Dendritic cell treated with granulocyte-macrophage colony-stimulating factor and Interleukin-4, amounts not matched to agents 40 ng/mL and 50 ng/mL, for 4 days (primary cell): ENCODE measurements at regions not wholly inside any gene's neighbourhood (a gene's known extent, or its start where the extent isn't known, plus 50 kb on each side); places are given as distances from the start of the nearest gene placed in this dataset.

Experiments
- H3K27ac Mint-ChIP-seq: one replicate; pipeline ENCODE4 v1.8.0; 2022; ENCODE audit warnings: mild to moderate bottlenecking, mixed read lengths
- H3K27me3 Mint-ChIP-seq: one replicate; pipeline ENCODE4 v1.8.0; 2022; ENCODE audit warnings: mild to moderate bottlenecking, mixed read lengths
- H3K36me3 Mint-ChIP-seq: one replicate; pipeline ENCODE4 v1.8.0; 2022; ENCODE audit warnings: low read depth, mixed read lengths
- H3K4me1 Mint-ChIP-seq: one replicate; pipeline ENCODE4 v1.8.0; 2022; ENCODE audit warnings: low read depth, mixed read lengths
- H3K4me3 Mint-ChIP-seq: one replicate; pipeline ENCODE4 v1.8.0; 2022; ENCODE audit warnings: mild to moderate bottlenecking, moderate library complexity, mixed read lengths
- H3K9me3 Mint-ChIP-seq: one replicate; pipeline ENCODE4 v1.8.0; 2022; ENCODE audit warnings: mixed read lengths
- intact Hi-C: fragments of 100-400 bp; cut with micrococcal nuclease; formaldehyde crosslinking; loops from one replicate; pipeline ENCODE4 v1.15.0; 2022

- H3K27me3 Mint-ChIP-seq: no peaks in the 10 kb centered on the region
- H3K36me3 Mint-ChIP-seq: peaks cover 6% of the 10 kb centered on the region
- H3K4me1 Mint-ChIP-seq: peaks cover 10% of the 10 kb centered on the region
- no peak overlapping the region for H3K27ac Mint-ChIP-seq
- H3K4me3 Mint-ChIP-seq: no peak overlapping the region
- peaks cover 12% of the 10 kb centered on the region for H3K9me3 Mint-ChIP-seq
- intact Hi-C loops: no loop called here
Measured at GRCh38 chr12:92488735-92489134, 214.1 kb upstream of the PLEKHG7 start.

GRCh38 chr12:92487138-92487485 is 215.7 kb upstream of the PLEKHG7 start:
- intact Hi-C loops: no loop called here
- peaks cover 11% of the 10 kb centered on the region for H3K9me3 Mint-ChIP-seq
- no peaks in the 10 kb centered on the region for H3K27me3 Mint-ChIP-seq
- H3K4me1 Mint-ChIP-seq: peaks cover 12% of the 10 kb centered on the region
- H3K4me3 Mint-ChIP-seq: no peak overlapping the region
- no peak overlapping the region for H3K27ac Mint-ChIP-seq
- H3K36me3 Mint-ChIP-seq: peaks cover 6% of the 10 kb centered on the region

GRCh38 chr12:92486443-92487137 is 216.2 kb upstream of the PLEKHG7 start:
- H3K4me3 Mint-ChIP-seq: no peak overlapping the region
- no peaks in the 10 kb centered on the region for H3K27me3 Mint-ChIP-seq
- H3K4me1 Mint-ChIP-seq: peaks cover 12% of the 10 kb centered on the region
- intact Hi-C loops: no loop called here
- H3K36me3 Mint-ChIP-seq: peaks cover 2% of the 10 kb centered on the region
- no peak overlapping the region for H3K27ac Mint-ChIP-seq
- H3K9me3 Mint-ChIP-seq: peaks cover 6% of the 10 kb centered on the region

- no peak overlapping the region for H3K27ac Mint-ChIP-seq
- H3K36me3 Mint-ChIP-seq: no peaks in the 10 kb centered on the region
- intact Hi-C loops: no loop called here
- no peak overlapping the region for H3K4me3 Mint-ChIP-seq
- H3K27me3 Mint-ChIP-seq: no peaks in the 10 kb centered on the region
- no peaks in the 10 kb centered on the region for H3K9me3 Mint-ChIP-seq
- peaks cover 12% of the 10 kb centered on the region for H3K4me1 Mint-ChIP-seq
Measured at GRCh38 chr12:92485351-92486348, 217.1 kb upstream of the PLEKHG7 start.

- Mint-ChIP-seq H3K36me3 (no peaks in the 10 kb centered on the region), H3K4me3 (no peak overlapping the region), H3K27ac (no peak overlapping the region), H3K9me3 (no peaks in the 10 kb centered on the region), H3K27me3 (no peaks in the 10 kb centered on the region), H3K4me1 (peaks cover 12% of the 10 kb centered on the region)
- intact Hi-C loops: no loop called here
Measured at GRCh38 chr12:92482599-92482998, 220.2 kb upstream of the PLEKHG7 start.

GRCh38 chr12:92481066-92481465 is 221.7 kb upstream of the PLEKHG7 start:
- intact Hi-C loops: no loop called here
- Mint-ChIP-seq H3K27ac (no peak overlapping the region), H3K27me3 (no peaks in the 10 kb centered on the region), H3K9me3 (no peaks in the 10 kb centered on the region), H3K4me1 (peaks cover 12% of the 10 kb centered on the region), H3K4me3 (no peak overlapping the region), H3K36me3 (no peaks in the 10 kb centered on the region)

- no peaks in the 10 kb centered on the region for H3K9me3 Mint-ChIP-seq
- no peaks in the 10 kb centered on the region for H3K27me3 Mint-ChIP-seq
- H3K4me1 Mint-ChIP-seq: peaks cover 5% of the 10 kb centered on the region
- H3K27ac Mint-ChIP-seq: no peak overlapping the region
- no peak overlapping the region for H3K4me3 Mint-ChIP-seq
- intact Hi-C loops: no loop called here
- H3K36me3 Mint-ChIP-seq: no peaks in the 10 kb centered on the region
Measured at GRCh38 chr12:92478692-92479091, 224.1 kb upstream of the PLEKHG7 start.

- H3K4me1 Mint-ChIP-seq: no peaks in the 10 kb centered on the region
- no peak overlapping the region for H3K27ac Mint-ChIP-seq
- H3K36me3 Mint-ChIP-seq: no peaks in the 10 kb centered on the region
- H3K9me3 Mint-ChIP-seq: no peaks in the 10 kb centered on the region
- no peaks in the 10 kb centered on the region for H3K27me3 Mint-ChIP-seq
- intact Hi-C loops: no loop called here
- H3K4me3 Mint-ChIP-seq: no peak overlapping the region
Measured at GRCh38 chr12:92476844-92477243, 225.9 kb upstream of the PLEKHG7 start.

- no peaks in the 10 kb centered on the region for H3K4me1 Mint-ChIP-seq
- no peak overlapping the region for H3K4me3 Mint-ChIP-seq
- no peak overlapping the region for H3K27ac Mint-ChIP-seq
- no peaks in the 10 kb centered on the region for H3K9me3 Mint-ChIP-seq
- no peaks in the 10 kb centered on the region for H3K27me3 Mint-ChIP-seq
- no peaks in the 10 kb centered on the region for H3K36me3 Mint-ChIP-seq
- intact Hi-C loops: no loop called here
Measured at GRCh38 chr12:92473564-92473963, 229.2 kb upstream of the PLEKHG7 start.

- H3K27me3 Mint-ChIP-seq: no peaks in the 10 kb centered on the region
- no peaks in the 10 kb centered on the region for H3K36me3 Mint-ChIP-seq
- H3K4me3 Mint-ChIP-seq: no peak overlapping the region
- intact Hi-C loops: no loop called here
- no peaks in the 10 kb centered on the region for H3K9me3 Mint-ChIP-seq
- H3K4me1 Mint-ChIP-seq: no peaks in the 10 kb centered on the region
- no peak overlapping the region for H3K27ac Mint-ChIP-seq
Measured at GRCh38 chr12:92472201-92472600, 230.6 kb upstream of the PLEKHG7 start.

- Mint-ChIP-seq H3K36me3 (no peaks in the 10 kb centered on the region), H3K27me3 (no peaks in the 10 kb centered on the region), H3K4me1 (peaks cover 5% of the 10 kb centered on the region), H3K27ac (no peak overlapping the region), H3K9me3 (no peaks in the 10 kb centered on the region), H3K4me3 (no peak overlapping the region)
- intact Hi-C loops: no loop called here
Measured at GRCh38 chr12:92471551-92471950, 231.2 kb upstream of the PLEKHG7 start.

GRCh38 chr12:92470608-92471021 is 232.2 kb upstream of the PLEKHG7 start:
- H3K27ac Mint-ChIP-seq: no peak overlapping the region
- no peak overlapping the region for H3K4me3 Mint-ChIP-seq
- intact Hi-C loops: no loop called here
- H3K9me3 Mint-ChIP-seq: no peaks in the 10 kb centered on the region
- peaks cover 15% of the 10 kb centered on the region for H3K4me1 Mint-ChIP-seq
- H3K27me3 Mint-ChIP-seq: no peaks in the 10 kb centered on the region
- H3K36me3 Mint-ChIP-seq: no peaks in the 10 kb centered on the region

GRCh38 chr12:92469837-92470236 is 233.0 kb upstream of the PLEKHG7 start:
- peaks cover 18% of the 10 kb centered on the region for H3K4me1 Mint-ChIP-seq
- H3K9me3 Mint-ChIP-seq: no peaks in the 10 kb centered on the region
- H3K27me3 Mint-ChIP-seq: no peaks in the 10 kb centered on the region
- no peaks in the 10 kb centered on the region for H3K36me3 Mint-ChIP-seq
- no peak overlapping the region for H3K27ac Mint-ChIP-seq
- intact Hi-C loops: no loop called here
- no peak overlapping the region for H3K4me3 Mint-ChIP-seq

- H3K27me3 Mint-ChIP-seq: no peaks in the 10 kb centered on the region
- intact Hi-C loops: no loop called here
- H3K4me1 Mint-ChIP-seq: peaks cover 18% of the 10 kb centered on the region
- no peak overlapping the region for H3K27ac Mint-ChIP-seq
- no peak overlapping the region for H3K4me3 Mint-ChIP-seq
- no peaks in the 10 kb centered on the region for H3K9me3 Mint-ChIP-seq
- no peaks in the 10 kb centered on the region for H3K36me3 Mint-ChIP-seq
Measured at GRCh38 chr12:92468358-92469020, 234.3 kb upstream of the PLEKHG7 start.
